ENCODE measurements at regions not wholly inside any gene's neighbourhood (a gene's known extent, or its start where the extent isn't known, plus 50 kb on each side); places are given as distances from the start of the nearest gene placed in this dataset.
A peak's percentile ranks its signal among the peaks of the same experiment; 100 is the strongest.

- no peak overlapping the region for H3K4me3 ChIP-seq (ENCODE audit: low read depth, low read length)
- no peaks in the 10 kb centered on the region for H3K9me3 ChIP-seq (ENCODE audit: control insufficient read depth, insufficient read depth, low read length)
- no peak overlapping the region for H3K27ac ChIP-seq (ENCODE audit: low read depth, low read length)
- no peaks in the 10 kb centered on the region for H3K36me3 ChIP-seq (ENCODE audit: control insufficient read depth, insufficient read depth, low read length)
- H3K4me1 ChIP-seq (ENCODE audit: control insufficient read depth, insufficient read depth, low read length): no peaks in the 10 kb centered on the region
- no peak for DNase-seq (ENCODE audit: low read depth in 4 of 6, low spot score in 6 of 6)
- WGBS (ENCODE audit: insufficient coverage): 100% methylated on average over 2 of the region's 3 CpGs
- H3K27me3 ChIP-seq (ENCODE audit: control insufficient read depth, insufficient read depth, low read length): no peaks in the 10 kb centered on the region
These were observed 334.6 kb downstream of the PTEN start for GRCh38 chr10:88198023-88198422.

GRCh38 chr10:88200312-88201032, 337.0 kb downstream of the PTEN start:
- Histone ChIP-seq H3K36me3 (ENCODE audit: control insufficient read depth, insufficient read depth, low read length) (no peaks in the 10 kb centered on the region), H3K4me3 (ENCODE audit: low read depth, low read length) (no peak overlapping the region), H3K27ac (ENCODE audit: low read depth, low read length) (peak overlapping the region; percentile 63), H3K9me3 (ENCODE audit: control insufficient read depth, insufficient read depth, low read length) (no peaks in the 10 kb centered on the region), H3K27me3 (ENCODE audit: control insufficient read depth, insufficient read depth, low read length) (no peaks in the 10 kb centered on the region), H3K4me1 (ENCODE audit: control insufficient read depth, insufficient read depth, low read length) (no peaks in the 10 kb centered on the region)
- 45% methylated on average over 1 of the region's 3 CpGs for WGBS (ENCODE audit: insufficient coverage)
- peak in 2 of 6 donors; percentile 40 to 58 for DNase-seq (ENCODE audit: low read depth in 4 of 6, low spot score in 6 of 6)

- H3K4me1 ChIP-seq (ENCODE audit: control insufficient read depth, insufficient read depth, low read length): no peaks in the 10 kb centered on the region
- H3K36me3 ChIP-seq (ENCODE audit: control insufficient read depth, insufficient read depth, low read length): no peaks in the 10 kb centered on the region
- 51% methylated on average over 2 of the region's 2 CpGs for WGBS (ENCODE audit: insufficient coverage)
- DNase-seq (ENCODE audit: low read depth in 4 of 6, low spot score in 6 of 6): peak in 1 of 6 donors; percentile 19
- H3K27me3 ChIP-seq (ENCODE audit: control insufficient read depth, insufficient read depth, low read length): no peaks in the 10 kb centered on the region
- no peak overlapping the region for H3K27ac ChIP-seq (ENCODE audit: low read depth, low read length)
- H3K4me3 ChIP-seq (ENCODE audit: low read depth, low read length): no peak overlapping the region
- H3K9me3 ChIP-seq (ENCODE audit: control insufficient read depth, insufficient read depth, low read length): no peaks in the 10 kb centered on the region
These were observed 342.5 kb downstream of the PTEN start for GRCh38 chr10:88205842-88206446.

GRCh38 chr10:88207121-88207546, 343.7 kb downstream of the PTEN start:
- Histone ChIP-seq H3K9me3 (ENCODE audit: control insufficient read depth, insufficient read depth, low read length) (no peaks in the 10 kb centered on the region), H3K27me3 (ENCODE audit: control insufficient read depth, insufficient read depth, low read length) (no peaks in the 10 kb centered on the region), H3K4me1 (ENCODE audit: control insufficient read depth, insufficient read depth, low read length) (no peaks in the 10 kb centered on the region), H3K4me3 (ENCODE audit: low read depth, low read length) (no peak overlapping the region), H3K27ac (ENCODE audit: low read depth, low read length) (no peak overlapping the region), H3K36me3 (ENCODE audit: control insufficient read depth, insufficient read depth, low read length) (no peaks in the 10 kb centered on the region)
- no CpG with 5 or more reads among the region's 3 CpGs for WGBS (ENCODE audit: insufficient coverage)
- no peak for DNase-seq (ENCODE audit: low read depth in 4 of 6, low spot score in 6 of 6)

- Histone ChIP-seq H3K36me3 (ENCODE audit: control insufficient read depth, insufficient read depth, low read length) (no peaks in the 10 kb centered on the region), H3K4me1 (ENCODE audit: control insufficient read depth, insufficient read depth, low read length) (no peaks in the 10 kb centered on the region), H3K27me3 (ENCODE audit: control insufficient read depth, insufficient read depth, low read length) (no peaks in the 10 kb centered on the region), H3K27ac (ENCODE audit: low read depth, low read length) (no peak overlapping the region), H3K4me3 (ENCODE audit: low read depth, low read length) (no peak overlapping the region), H3K9me3 (ENCODE audit: control insufficient read depth, insufficient read depth, low read length) (no peaks in the 10 kb centered on the region)
- WGBS (ENCODE audit: insufficient coverage): 97% methylated on average over 4 of the region's 4 CpGs
- no peak for DNase-seq (ENCODE audit: low read depth in 4 of 6, low spot score in 6 of 6)
These were observed 345.8 kb downstream of the PTEN start for GRCh38 chr10:88209231-88209630.

GRCh38 chr10:88209837-88210561, 346.6 kb downstream of the PTEN start:
- Histone ChIP-seq H3K9me3 (ENCODE audit: control insufficient read depth, insufficient read depth, low read length) (no peaks in the 10 kb centered on the region), H3K36me3 (ENCODE audit: control insufficient read depth, insufficient read depth, low read length) (no peaks in the 10 kb centered on the region), H3K27ac (ENCODE audit: low read depth, low read length) (no peak overlapping the region), H3K27me3 (ENCODE audit: control insufficient read depth, insufficient read depth, low read length) (no peaks in the 10 kb centered on the region), H3K4me3 (ENCODE audit: low read depth, low read length) (no peak overlapping the region), H3K4me1 (ENCODE audit: control insufficient read depth, insufficient read depth, low read length) (no peaks in the 10 kb centered on the region)
- 89% methylated on average over 2 of the region's 5 CpGs for whole genome bisulfite sequencing (ENCODE audit: insufficient coverage)
- no peak for DNase-seq (ENCODE audit: low read depth in 4 of 6, low spot score in 6 of 6)

- Histone ChIP-seq H3K4me1 (ENCODE audit: control insufficient read depth, insufficient read depth, low read length) (no peaks in the 10 kb centered on the region), H3K27me3 (ENCODE audit: control insufficient read depth, insufficient read depth, low read length) (no peaks in the 10 kb centered on the region), H3K27ac (ENCODE audit: low read depth, low read length) (no peak overlapping the region), H3K9me3 (ENCODE audit: control insufficient read depth, insufficient read depth, low read length) (no peaks in the 10 kb centered on the region), H3K4me3 (ENCODE audit: low read depth, low read length) (no peak overlapping the region), H3K36me3 (ENCODE audit: control insufficient read depth, insufficient read depth, low read length) (no peaks in the 10 kb centered on the region)
- WGBS (ENCODE audit: insufficient coverage): 100% methylated on average over 1 of the region's 1 CpG
- no peak for DNase-seq (ENCODE audit: low read depth in 4 of 6, low spot score in 6 of 6)
These were observed 347.8 kb downstream of the PTEN start for GRCh38 chr10:88211230-88211629.

GRCh38 chr10:88212069-88212468, 348.6 kb downstream of the PTEN start:
- no peaks in the 10 kb centered on the region for H3K4me1 ChIP-seq (ENCODE audit: control insufficient read depth, insufficient read depth, low read length)
- DNase-seq (ENCODE audit: low read depth in 4 of 6, low spot score in 6 of 6): no peak
- H3K9me3 ChIP-seq (ENCODE audit: control insufficient read depth, insufficient read depth, low read length): no peaks in the 10 kb centered on the region
- no peak overlapping the region for H3K27ac ChIP-seq (ENCODE audit: low read depth, low read length)
- no peaks in the 10 kb centered on the region for H3K27me3 ChIP-seq (ENCODE audit: control insufficient read depth, insufficient read depth, low read length)
- H3K36me3 ChIP-seq (ENCODE audit: control insufficient read depth, insufficient read depth, low read length): no peaks in the 10 kb centered on the region
- H3K4me3 ChIP-seq (ENCODE audit: low read depth, low read length): no peak overlapping the region

- H3K27ac ChIP-seq (ENCODE audit: low read depth, low read length): peak overlapping the region; percentile 60
- no peaks in the 10 kb centered on the region for H3K9me3 ChIP-seq (ENCODE audit: control insufficient read depth, insufficient read depth, low read length)
- H3K4me3 ChIP-seq (ENCODE audit: low read depth, low read length): no peak overlapping the region
- no peak for DNase-seq (ENCODE audit: low read depth in 4 of 6, low spot score in 6 of 6)
- WGBS (ENCODE audit: insufficient coverage): 84% methylated on average over 3 of the region's 6 CpGs
- no peaks in the 10 kb centered on the region for H3K4me1 ChIP-seq (ENCODE audit: control insufficient read depth, insufficient read depth, low read length)
- no peaks in the 10 kb centered on the region for H3K27me3 ChIP-seq (ENCODE audit: control insufficient read depth, insufficient read depth, low read length)
- H3K36me3 ChIP-seq (ENCODE audit: control insufficient read depth, insufficient read depth, low read length): no peaks in the 10 kb centered on the region
These were observed 349.7 kb downstream of the PTEN start for GRCh38 chr10:88213065-88213605.
